Natural killer cell treated with Interleukin-12 subunit alpha and Interleukin-12 subunit beta and Interleukin-15 and Interleukin-18, amount 100 ng/mL, for 72 hours (primary cell): ENCODE measurements at regions not wholly inside any gene's neighbourhood (a gene's known extent, or its start where the extent isn't known, plus 50 kb on each side); places are given as distances from the start of the nearest gene placed in this dataset.

ENCODE experiments used
- ATAC-seq, 2 donors: fragments of 150-1000 bp; cut with Tn5 transposase in 1 of 2; sonication (Bioruptor Pico), chemical (Tn5 transposase) in 1 of 2; 2 replicates each; pipeline ENCODE4 v1.10.0; 2021
- DNase-seq: peaks from one replicate; pipeline ENCODE4 v3.0.0; 2022; ENCODE audit warnings: low spot score
- H3K27ac Mint-ChIP-seq, 2 donors: 1 replicate in 1 of 2; 2 replicates in 1 of 2; pipeline ENCODE4 v1.8.0; 2022; ENCODE audit warnings: mixed read lengths in 2 of 2, mild to moderate bottlenecking in 1 of 2, moderate library complexity in 1 of 2
- H3K27me3 Mint-ChIP-seq, 2 donors: 1 replicate in 1 of 2; 2 replicates in 1 of 2; pipeline ENCODE4 v1.8.0; 2022; ENCODE audit warnings: mixed read lengths in 2 of 2
- H3K36me3 Mint-ChIP-seq: one replicate; pipeline ENCODE4 v1.8.0; 2022; ENCODE audit warnings: mixed read lengths
- H3K4me1 Mint-ChIP-seq, 2 donors: 1 replicate in 1 of 2; 2 replicates in 1 of 2; pipeline ENCODE4 v1.8.0; 2022; ENCODE audit warnings: low read depth in 2 of 2, mixed read lengths in 2 of 2, mild to moderate bottlenecking in 1 of 2
- H3K4me3 Mint-ChIP-seq: one replicate; pipeline ENCODE4 v1.8.0; 2022; ENCODE audit warnings: mixed read lengths
- H3K9me3 Mint-ChIP-seq: 2 replicates; pipeline ENCODE4 v1.8.0; 2022; ENCODE audit warnings: mixed read lengths

- DNase-seq (no peak), ATAC-seq (peak in 1 of 2 donors; percentile 48)
- Mint-ChIP-seq H3K4me3 (no peak overlapping the region), H3K27ac (no peak overlapping the region), H3K36me3 (no peaks in the 10 kb centered on the region), H3K27me3 (peaks cover 0 to 1% of the 10 kb centered on the region in 2 donors), H3K9me3 (no peaks in the 10 kb centered on the region), H3K4me1 (peaks cover 0 to 11% of the 10 kb centered on the region in 2 donors)
Measured at GRCh38 chr2:128641421-128642080, 322.9 kb upstream of the HS6ST1 start.

GRCh38 chr2:128642316-128642715, 323.6 kb upstream of the HS6ST1 start:
- DNase-seq (no peak), ATAC-seq (no peak)
- H3K4me3 Mint-ChIP-seq: no peak overlapping the region
- no peak overlapping the region for H3K27ac Mint-ChIP-seq
- no peaks in the 10 kb centered on the region for H3K36me3 Mint-ChIP-seq
- peaks cover 0 to 11% of the 10 kb centered on the region in 2 donors for H3K4me1 Mint-ChIP-seq
- H3K27me3 Mint-ChIP-seq: no peaks in the 10 kb centered on the region
- no peaks in the 10 kb centered on the region for H3K9me3 Mint-ChIP-seq

- Mint-ChIP-seq H3K4me1 (peaks cover 0 to 11% of the 10 kb centered on the region in 2 donors), H3K27ac (no peak overlapping the region), H3K36me3 (no peaks in the 10 kb centered on the region), H3K9me3 (no peaks in the 10 kb centered on the region), H3K27me3 (no peaks in the 10 kb centered on the region), H3K4me3 (no peak overlapping the region)
- DNase-seq (no peak), ATAC-seq (no peak)
Measured at GRCh38 chr2:128642821-128643220, 324.2 kb upstream of the HS6ST1 start.

- no peak overlapping the region for H3K27ac Mint-ChIP-seq
- no peak for ATAC-seq
- no peaks in the 10 kb centered on the region for H3K27me3 Mint-ChIP-seq
- H3K36me3 Mint-ChIP-seq: no peaks in the 10 kb centered on the region
- H3K4me1 Mint-ChIP-seq: peaks cover 0 to 11% of the 10 kb centered on the region in 2 donors
- no peak overlapping the region for H3K4me3 Mint-ChIP-seq
- no peaks in the 10 kb centered on the region for H3K9me3 Mint-ChIP-seq
- DNase-seq: no peak
Measured at GRCh38 chr2:128643221-128644065, 324.8 kb upstream of the HS6ST1 start.

- H3K27me3 Mint-ChIP-seq: no peaks in the 10 kb centered on the region
- ATAC-seq: no peak
- no peaks in the 10 kb centered on the region for H3K9me3 Mint-ChIP-seq
- DNase-seq: no peak
- H3K27ac Mint-ChIP-seq: no peak overlapping the region
- H3K36me3 Mint-ChIP-seq: no peaks in the 10 kb centered on the region
- no peak overlapping the region for H3K4me3 Mint-ChIP-seq
- H3K4me1 Mint-ChIP-seq: peaks cover 0 to 11% of the 10 kb centered on the region in 2 donors
Measured at GRCh38 chr2:128644156-128644555, 325.5 kb upstream of the HS6ST1 start.

- H3K36me3 Mint-ChIP-seq: no peaks in the 10 kb centered on the region
- DNase-seq: no peak
- H3K4me3 Mint-ChIP-seq: no peak overlapping the region
- peaks cover 0 to 11% of the 10 kb centered on the region in 2 donors for H3K4me1 Mint-ChIP-seq
- no peak overlapping the region for H3K27ac Mint-ChIP-seq
- no peak for ATAC-seq
- no peaks in the 10 kb centered on the region for H3K9me3 Mint-ChIP-seq
- H3K27me3 Mint-ChIP-seq: no peaks in the 10 kb centered on the region
Measured at GRCh38 chr2:128644718-128645256, 326.1 kb upstream of the HS6ST1 start.

GRCh38 chr2:128645631-128646030, 327.0 kb upstream of the HS6ST1 start:
- no peak overlapping the region for H3K27ac Mint-ChIP-seq

GRCh38 chr2:128646091-128646490, 327.4 kb upstream of the HS6ST1 start:
- H3K27me3 Mint-ChIP-seq: no peaks in the 10 kb centered on the region
- peaks cover 0 to 10% of the 10 kb centered on the region in 2 donors for H3K4me1 Mint-ChIP-seq
- H3K27ac Mint-ChIP-seq: no peak overlapping the region
- H3K36me3 Mint-ChIP-seq: no peaks in the 10 kb centered on the region
- no peak for DNase-seq
- H3K9me3 Mint-ChIP-seq: no peaks in the 10 kb centered on the region
- no peak for ATAC-seq
- no peak overlapping the region for H3K4me3 Mint-ChIP-seq

More at GRCh38 chr2:128645631-128646030, 327.0 kb upstream of the HS6ST1 start:
- Mint-ChIP-seq H3K36me3 (no peaks in the 10 kb centered on the region), H3K4me3 (no peak overlapping the region), H3K4me1 (peaks cover 0 to 11% of the 10 kb centered on the region in 2 donors), H3K9me3 (no peaks in the 10 kb centered on the region), H3K27me3 (no peaks in the 10 kb centered on the region)
- DNase-seq (no peak), ATAC-seq (peak in 1 of 2 donors; percentile 19)

- DNase-seq: no peak
- no peaks in the 10 kb centered on the region for H3K9me3 Mint-ChIP-seq
- no peak overlapping the region for H3K4me3 Mint-ChIP-seq
- no peak overlapping the region for H3K27ac Mint-ChIP-seq
- peaks cover 0 to 4% of the 10 kb centered on the region in 2 donors for H3K4me1 Mint-ChIP-seq
- H3K36me3 Mint-ChIP-seq: no peaks in the 10 kb centered on the region
- peak in 1 of 2 donors; percentile 59 for ATAC-seq
- no peaks in the 10 kb centered on the region for H3K27me3 Mint-ChIP-seq
Measured at GRCh38 chr2:128646691-128647090, 328.0 kb upstream of the HS6ST1 start.

- no peak overlapping the region for H3K4me3 Mint-ChIP-seq
- peaks cover 0 to 7% of the 10 kb centered on the region in 2 donors for H3K27me3 Mint-ChIP-seq
- no peaks in the 10 kb centered on the region for H3K9me3 Mint-ChIP-seq
- DNase-seq (no peak), ATAC-seq (no peak)
- H3K27ac Mint-ChIP-seq: no peak overlapping the region
- peaks cover 6 to 8% of the 10 kb centered on the region in 2 donors for H3K4me1 Mint-ChIP-seq
- no peaks in the 10 kb centered on the region for H3K36me3 Mint-ChIP-seq
Measured at GRCh38 chr2:128651000-128651399, 332.3 kb upstream of the HS6ST1 start.

GRCh38 chr2:128654408-128654807, 335.7 kb upstream of the HS6ST1 start:
- DNase-seq: no peak
- no peak overlapping the region for H3K4me3 Mint-ChIP-seq
- no peaks in the 10 kb centered on the region for H3K9me3 Mint-ChIP-seq
- peaks cover 0 to 28% of the 10 kb centered on the region in 2 donors for H3K27me3 Mint-ChIP-seq
- no peaks in the 10 kb centered on the region for H3K36me3 Mint-ChIP-seq
- H3K27ac Mint-ChIP-seq: no peak overlapping the region
- no peak for ATAC-seq
- peaks cover 6 to 8% of the 10 kb centered on the region in 2 donors for H3K4me1 Mint-ChIP-seq

- DNase-seq: no peak
- Mint-ChIP-seq H3K4me1 (peaks cover 0 to 2% of the 10 kb centered on the region in 2 donors), H3K27ac (no peak overlapping the region), H3K27me3 (peaks cover 14 to 36% of the 10 kb centered on the region in 2 donors), H3K4me3 (no peak overlapping the region), H3K36me3 (no peaks in the 10 kb centered on the region), H3K9me3 (no peaks in the 10 kb centered on the region)
- no peak for ATAC-seq
Measured at GRCh38 chr2:128660836-128661235, 342.2 kb upstream of the HS6ST1 start.

GRCh38 chr2:128661311-128661710, 342.6 kb upstream of the HS6ST1 start:
- peaks cover 18 to 41% of the 10 kb centered on the region in 2 donors for H3K27me3 Mint-ChIP-seq
- H3K27ac Mint-ChIP-seq: no peak overlapping the region
- DNase-seq (no peak), ATAC-seq (peak in 1 of 2 donors; percentile 40)
- H3K9me3 Mint-ChIP-seq: no peaks in the 10 kb centered on the region
- H3K4me3 Mint-ChIP-seq: no peak overlapping the region
- no peaks in the 10 kb centered on the region for H3K36me3 Mint-ChIP-seq
- H3K4me1 Mint-ChIP-seq: peaks cover 0 to 2% of the 10 kb centered on the region in 2 donors

GRCh38 chr2:128662051-128662471, 343.4 kb upstream of the HS6ST1 start:
- no peaks in the 10 kb centered on the region for H3K36me3 Mint-ChIP-seq
- H3K27ac Mint-ChIP-seq: no peak overlapping the region
- no peaks in the 10 kb centered on the region for H3K9me3 Mint-ChIP-seq
- H3K27me3 Mint-ChIP-seq: peaks cover 18 to 48% of the 10 kb centered on the region in 2 donors
- H3K4me1 Mint-ChIP-seq: peaks cover 0 to 2% of the 10 kb centered on the region in 2 donors
- ATAC-seq: no peak
- H3K4me3 Mint-ChIP-seq: no peak overlapping the region
- no peak for DNase-seq
